Peyer's patch (tissue), 4 donors: ENCODE measurements at regions not wholly inside any gene's neighbourhood (a gene's known extent, or its start where the extent isn't known, plus 50 kb on each side); places are given as distances from the start of the nearest gene placed in this dataset.

Source experiments
- POLR2A ChIP-seq, 2 donors: fragments of 450-650 bp; IDR thresholded peaks; one replicate each; pipeline ENCODE4 v1.5.1; 2017; ENCODE audit warnings: antibody characterized with exemption in 2 of 2, mild to moderate bottlenecking in 2 of 2, moderate library complexity in 2 of 2
- TF ChIP-seq, protein P1 (sequence below), 6 experiments: fragments of 450-650 bp in 4 of 6; fragments of 200-600 bp in 2 of 6; sonication (generic) in 1 of 6; IDR thresholded peaks; one replicate each; pipeline ENCODE4 v1.5.1; 2017 to 2019; ENCODE audit warnings: antibody characterized with exemption in 6 of 6, mild to moderate bottlenecking in 3 of 6, moderate library complexity in 1 of 6

DNA sequence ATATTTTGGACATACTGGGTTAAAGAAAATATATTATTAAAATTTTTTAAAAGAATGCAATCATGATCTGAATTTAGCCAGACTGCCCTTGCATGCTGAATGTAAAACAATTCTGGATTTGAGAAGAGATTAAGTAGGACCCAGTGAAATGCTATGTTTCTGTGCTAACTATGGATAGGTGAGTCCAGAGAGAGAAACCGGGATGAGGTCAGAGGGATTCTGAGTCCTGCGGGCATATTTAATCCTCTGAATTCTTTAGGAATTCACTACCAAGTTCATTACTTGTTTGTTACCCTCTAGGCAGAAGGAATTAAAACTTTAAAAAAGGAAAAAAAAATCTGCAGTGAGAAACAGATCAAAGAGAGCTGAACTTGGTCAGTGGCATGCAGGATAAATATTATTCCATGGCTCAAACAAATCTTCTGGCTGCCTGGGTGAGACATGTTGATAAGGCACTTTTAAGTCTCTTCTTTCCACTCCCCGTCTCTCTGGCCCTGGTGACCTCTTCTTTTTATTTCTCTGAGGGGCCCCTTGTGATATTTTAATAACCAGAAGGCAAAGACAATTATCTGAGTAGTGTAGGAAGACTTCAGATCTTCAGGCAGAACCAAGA lies 50.2 kb upstream of the LYZL1 start:
- TF ChIP-seq, protein P1, sequence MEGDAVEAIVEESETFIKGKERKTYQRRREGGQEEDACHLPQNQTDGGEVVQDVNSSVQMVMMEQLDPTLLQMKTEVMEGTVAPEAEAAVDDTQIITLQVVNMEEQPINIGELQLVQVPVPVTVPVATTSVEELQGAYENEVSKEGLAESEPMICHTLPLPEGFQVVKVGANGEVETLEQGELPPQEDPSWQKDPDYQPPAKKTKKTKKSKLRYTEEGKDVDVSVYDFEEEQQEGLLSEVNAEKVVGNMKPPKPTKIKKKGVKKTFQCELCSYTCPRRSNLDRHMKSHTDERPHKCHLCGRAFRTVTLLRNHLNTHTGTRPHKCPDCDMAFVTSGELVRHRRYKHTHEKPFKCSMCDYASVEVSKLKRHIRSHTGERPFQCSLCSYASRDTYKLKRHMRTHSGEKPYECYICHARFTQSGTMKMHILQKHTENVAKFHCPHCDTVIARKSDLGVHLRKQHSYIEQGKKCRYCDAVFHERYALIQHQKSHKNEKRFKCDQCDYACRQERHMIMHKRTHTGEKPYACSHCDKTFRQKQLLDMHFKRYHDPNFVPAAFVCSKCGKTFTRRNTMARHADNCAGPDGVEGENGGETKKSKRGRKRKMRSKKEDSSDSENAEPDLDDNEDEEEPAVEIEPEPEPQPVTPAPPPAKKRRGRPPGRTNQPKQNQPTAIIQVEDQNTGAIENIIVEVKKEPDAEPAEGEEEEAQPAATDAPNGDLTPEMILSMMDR (IDR thresholded peaks at IDR 0.05): no peak
- TF ChIP-seq POLR2A (IDR thresholded peaks at IDR 0.05): no peak
